ENCODE measurements at regions not wholly inside any gene's neighbourhood (a gene's known extent, or its start where the extent isn't known, plus 50 kb on each side); places are given as distances from the start of the nearest gene placed in this dataset.

DNA sequence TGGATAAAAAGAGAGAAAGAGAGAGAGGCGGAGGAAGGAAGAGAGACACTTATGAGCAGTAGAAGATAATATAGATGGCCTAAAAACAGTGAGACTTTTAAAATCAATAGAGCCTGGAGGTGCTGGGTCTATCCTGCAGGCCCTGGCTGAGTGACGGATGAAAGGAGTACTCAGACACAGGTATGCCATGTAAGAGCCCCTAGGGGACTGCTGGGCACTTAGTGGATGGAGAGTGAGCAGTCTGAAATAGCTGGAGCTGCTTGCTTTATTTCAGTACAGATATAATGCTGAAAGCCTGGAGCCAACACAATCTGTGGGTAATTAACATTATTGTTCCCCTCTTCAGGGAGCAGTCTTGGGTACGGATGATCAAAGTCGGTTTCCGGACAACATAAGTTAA lies 578.6 kb downstream of the SPOCK3 start:
- no peak for DNase-seq

DNA sequence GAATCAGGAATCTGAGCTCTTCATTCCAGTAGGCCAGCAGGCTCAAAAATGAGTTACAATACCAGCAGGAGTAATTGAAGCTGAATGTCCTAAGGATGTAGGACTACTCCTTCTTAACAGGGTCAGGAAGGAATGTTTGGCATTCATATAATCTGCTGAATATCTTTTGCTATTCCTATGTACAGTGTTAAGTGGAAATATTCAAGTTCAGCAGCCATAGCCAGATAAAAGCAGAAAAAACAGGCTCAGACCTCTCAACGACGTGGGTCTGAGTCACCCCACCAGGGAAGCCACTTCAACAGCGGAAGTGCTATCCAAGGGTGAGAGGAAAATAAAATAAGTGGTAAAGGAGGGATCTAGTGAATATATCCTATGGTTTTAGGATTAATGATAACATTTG lies 577.0 kb downstream of the SPOCK3 start:
- no peak for DNase-seq

DNA sequence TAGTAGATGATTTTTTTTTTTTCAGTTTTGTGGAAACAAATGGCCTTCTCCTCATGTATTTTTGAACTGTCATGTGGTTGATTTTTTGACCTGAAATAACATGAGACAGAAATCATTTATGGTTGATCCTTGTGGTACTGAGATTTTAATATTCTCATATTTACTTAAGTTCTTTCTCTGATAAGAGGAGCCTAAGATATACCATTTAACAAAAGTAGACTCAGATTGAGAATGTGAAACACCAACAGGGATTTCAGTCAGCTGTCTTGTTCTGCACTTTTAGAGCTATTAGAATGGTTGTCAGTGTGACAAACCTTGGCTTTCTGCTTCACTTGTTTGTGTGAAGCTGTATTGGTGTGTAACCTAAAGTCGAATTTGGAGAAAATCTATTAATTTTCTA lies 575.7 kb downstream of the SPOCK3 start:
- no peak for DNase-seq

DNA sequence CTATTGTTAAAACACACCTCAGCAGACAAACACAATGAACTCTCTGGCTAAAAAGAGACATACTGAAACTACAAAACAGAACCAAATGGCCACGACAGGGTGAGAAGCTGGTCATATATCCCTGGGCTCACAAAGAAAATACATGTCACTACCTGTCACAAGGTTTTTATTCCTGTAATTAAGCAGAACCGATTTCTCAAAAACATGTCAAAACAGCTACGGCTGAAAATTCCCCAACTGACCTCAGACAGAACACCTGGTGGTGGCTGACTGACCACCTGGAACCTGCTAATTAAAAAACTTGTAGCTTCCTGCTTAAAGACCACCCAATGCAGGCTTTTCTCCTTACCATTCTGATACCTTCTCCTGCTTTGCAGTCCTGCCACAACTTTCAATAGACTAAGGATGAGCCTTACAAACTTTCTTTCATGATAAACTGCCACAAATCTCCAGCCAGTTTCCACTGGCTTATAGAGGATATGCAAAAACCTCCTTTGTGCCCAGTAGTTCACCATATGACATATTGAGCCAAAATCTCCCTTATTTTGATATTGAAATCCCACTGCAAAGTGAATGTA lies 571.9 kb downstream of the SPOCK3 start:
- peak; percentile 0 for DNase-seq

DNA sequence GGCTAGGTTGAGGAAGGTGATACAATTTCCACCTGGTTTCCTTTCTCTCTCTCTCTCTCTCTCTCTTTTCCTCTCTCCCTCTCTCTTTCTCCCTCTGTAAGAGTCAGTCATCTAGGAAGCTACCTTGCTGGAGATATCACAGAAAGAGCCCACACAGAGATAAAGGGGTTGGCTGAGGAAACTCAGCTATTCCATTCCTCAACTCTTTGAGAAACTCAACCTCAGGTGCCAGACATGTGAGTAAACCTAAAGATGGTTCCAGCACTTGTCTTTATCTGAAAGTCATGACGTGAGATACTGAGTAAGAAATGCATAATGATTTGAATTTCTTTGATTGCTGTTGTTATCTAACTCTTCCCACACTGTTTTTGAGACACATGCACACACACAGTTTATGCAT lies 564.0 kb downstream of the SPOCK3 start:
- no peak for DNase-seq

DNA sequence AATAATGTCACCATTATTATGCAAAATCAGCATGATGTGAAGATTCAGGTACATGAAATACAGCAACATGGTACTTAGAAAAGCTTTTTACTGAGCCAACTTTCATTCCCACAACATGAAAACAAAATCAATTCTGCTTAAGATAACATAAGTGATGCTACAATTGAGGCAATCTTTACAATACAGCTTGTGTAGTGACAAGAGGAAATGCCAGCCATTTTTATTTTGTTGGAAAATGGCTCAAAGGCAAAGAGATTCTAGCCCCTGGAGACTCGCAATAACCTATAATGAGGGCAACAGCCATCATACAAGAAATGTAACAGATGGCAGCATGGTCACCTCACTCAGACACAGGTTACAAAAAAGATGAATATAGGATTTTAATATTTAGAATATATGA lies 560.4 kb downstream of the SPOCK3 start:
- no peak for DNase-seq

DNA sequence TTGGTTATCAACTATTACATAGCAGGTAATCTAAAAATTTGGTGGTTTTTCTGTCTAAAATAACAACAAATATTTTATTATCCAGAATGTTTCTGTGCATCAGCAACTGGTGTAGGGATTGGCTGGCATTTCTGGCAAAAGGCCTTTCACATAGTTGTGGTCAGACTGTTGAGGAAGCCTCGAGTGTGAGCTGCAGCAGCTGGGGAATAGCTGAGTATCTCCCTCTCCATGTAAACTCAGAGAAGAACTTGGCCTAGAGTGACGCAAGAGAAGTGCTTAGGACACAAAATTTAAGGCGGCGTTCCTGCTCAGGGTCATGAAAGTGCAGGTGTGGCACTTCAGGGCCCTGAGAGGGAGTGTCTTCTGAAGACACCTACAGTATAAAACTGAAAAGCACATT lies 558.9 kb downstream of the SPOCK3 start:
- no peak for DNase-seq

DNA sequence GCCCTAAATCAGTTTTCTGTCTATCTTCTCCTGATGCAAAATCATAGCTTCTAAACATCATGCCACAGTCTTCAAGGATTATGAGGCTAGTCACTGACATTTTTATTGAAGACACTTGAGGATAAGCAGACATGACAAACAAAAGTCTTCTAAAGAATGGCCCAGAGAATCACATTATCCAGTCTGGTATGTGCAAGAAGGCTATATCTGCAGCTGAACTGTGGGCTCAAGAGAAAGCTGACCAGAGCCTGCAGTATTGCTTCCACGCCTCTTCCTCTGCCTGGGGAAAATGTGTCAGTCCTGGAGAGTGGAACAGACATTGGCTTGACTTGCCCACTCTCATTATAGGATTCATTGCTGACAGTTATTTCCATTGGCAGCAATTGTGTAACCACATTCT lies 553.5 kb downstream of the SPOCK3 start:
- DNase-seq: no peak

DNA sequence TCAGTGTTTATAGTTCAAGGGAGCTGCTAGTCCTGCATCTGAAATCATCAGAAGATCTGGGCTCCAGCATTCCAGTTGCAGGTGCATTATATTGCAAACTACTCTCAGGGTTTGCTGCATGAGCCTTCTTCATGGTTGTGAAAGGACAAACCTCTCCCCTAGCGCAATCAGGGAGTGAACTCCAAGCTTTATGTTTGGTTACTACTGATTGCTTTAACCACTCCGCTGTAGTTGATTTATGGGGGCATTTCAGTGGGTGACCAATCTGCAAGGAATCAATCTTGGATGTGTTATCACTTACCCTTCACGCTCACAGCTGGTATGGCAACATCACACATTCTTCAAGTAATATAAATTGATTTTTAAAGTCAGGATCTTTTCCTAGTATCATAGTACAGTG lies 552.1 kb downstream of the SPOCK3 start:
- DNase-seq: no peak

Measured in activated CD4-positive, alpha-beta T cell treated with anti-CD3 and anti-CD28 coated beads, Interleukin-10, Interleukin-2, amounts not matched to agents 100 ng/mL and 50 ng/mL, durations not matched to agents 16 hours and 8 hours (primary cell).